Amygdala (tissue), 56 donors: ENCODE measurements at regions not wholly inside any gene's neighbourhood (a gene's known extent, or its start where the extent isn't known, plus 50 kb on each side); places are given as distances from the start of the nearest gene placed in this dataset.
A peak's percentile ranks its signal among the peaks of the same experiment; 100 is the strongest.
"Not testable (repeated sequence)": the region's sequence is repeated elsewhere in the genome, so short reads cannot be mapped to it uniquely, and the experiment has no call there.

Source experiments
- DNase-seq, 56 donors: peaks; one replicate each; lab custom pipeline; 2025; lab: John Stamatoyannopoulos, UW

GRCh38 chr9:29390859-29391258, 1817.6 kb upstream of the C9orf72 start:
- DNase-seq: no peak

- no peak for DNase-seq
Observed at GRCh38 chr9:29393064-29393463, 1819.8 kb upstream of the C9orf72 start.

- no peak for DNase-seq
Observed at GRCh38 chr9:29394855-29395254, 1821.6 kb upstream of the C9orf72 start.

- DNase-seq: no peak
Observed at GRCh38 chr9:29397148-29397547, 1823.9 kb upstream of the C9orf72 start.

GRCh38 chr9:29416204-29416603, 1842.9 kb upstream of the C9orf72 start:
- DNase-seq: no peak

- no peak for DNase-seq
Observed at GRCh38 chr9:29422438-29422837, 1849.2 kb upstream of the C9orf72 start.

GRCh38 chr9:29432191-29432590, 1858.9 kb upstream of the C9orf72 start:
- DNase-seq: no peak

- DNase-seq: not testable (repeated sequence)
Observed at GRCh38 chr9:29432656-29433055, 1859.4 kb upstream of the C9orf72 start.

- DNase-seq: no peak
Observed at GRCh38 chr9:29435368-29435767, 1862.1 kb upstream of the C9orf72 start.

- no peak for DNase-seq
Observed at GRCh38 chr9:29437526-29437925, 1864.2 kb upstream of the C9orf72 start.

- DNase-seq: no peak
Observed at GRCh38 chr9:29439961-29440360, 1866.7 kb upstream of the C9orf72 start.

- no peak for DNase-seq
Observed at GRCh38 chr9:29440449-29440848, 1867.2 kb upstream of the C9orf72 start.

- DNase-seq: no peak
Observed at GRCh38 chr9:29445751-29446150, 1872.5 kb upstream of the C9orf72 start.

- no peak for DNase-seq
Observed at GRCh38 chr9:29449306-29449705, 1876.0 kb upstream of the C9orf72 start.

GRCh38 chr9:29450343-29450875, 1877.1 kb upstream of the C9orf72 start:
- DNase-seq: not testable (repeated sequence)

GRCh38 chr9:29456940-29457339, 1883.7 kb upstream of the C9orf72 start:
- no peak for DNase-seq

GRCh38 chr9:29475471-29475870, 1902.2 kb upstream of the C9orf72 start:
- no peak for DNase-seq

GRCh38 chr9:29511680-29512079, 1938.4 kb upstream of the C9orf72 start:
- DNase-seq: peak in 1 of 56 donors; percentile 15

GRCh38 chr9:29514336-29514735, 1941.1 kb upstream of the C9orf72 start:
- DNase-seq: peak in 41 of 56 donors; percentile 2 to 67 (median 36)

- no peak for DNase-seq
Observed at GRCh38 chr9:29514862-29515261, 1941.6 kb upstream of the C9orf72 start.

- no peak for DNase-seq
Observed at GRCh38 chr9:29548436-29548835, 1975.2 kb upstream of the C9orf72 start.

GRCh38 chr9:29555502-29555901, 1982.2 kb upstream of the C9orf72 start:
- DNase-seq: no peak

GRCh38 chr9:29556317-29556716, 1983.0 kb upstream of the C9orf72 start:
- DNase-seq: no peak
